HFFc6 (cell line): ENCODE measurements at regions not wholly inside any gene's neighbourhood (a gene's known extent, or its start where the extent isn't known, plus 50 kb on each side); places are given as distances from the start of the nearest gene placed in this dataset.

ENCODE experiments used
- DNase-seq: peaks from one replicate; pipeline ENCODE4 v3.0.0-alpha.2; 2018
- H3K27ac Mint-ChIP-seq: 2 replicates; pipeline ENCODE4 v1.8.0; 2020; ENCODE audit warnings: mild to moderate bottlenecking, mixed read lengths
- H3K27me3 Mint-ChIP-seq: 2 replicates; pipeline ENCODE4 v1.8.0; 2021; ENCODE audit warnings: mild to moderate bottlenecking, moderate library complexity, mixed read lengths; ENCODE audit not compliant: insufficient read depth
- H3K36me3 Mint-ChIP-seq: 2 replicates; pipeline ENCODE4 v1.8.0; 2021; ENCODE audit warnings: low read depth, mixed read lengths
- H3K4me1 Mint-ChIP-seq: 2 replicates; pipeline ENCODE4 v1.8.0; 2020; ENCODE audit warnings: low read depth, mixed read lengths
- H3K4me3 Mint-ChIP-seq: 2 replicates; pipeline ENCODE4 v1.8.0; 2020; ENCODE audit warnings: mild to moderate bottlenecking, moderate library complexity, mixed read lengths
- H3K9me3 Mint-ChIP-seq: 2 replicates; pipeline ENCODE4 v1.8.0; 2020; ENCODE audit warnings: mild to moderate bottlenecking, mixed read lengths
- CTCF ChIP-seq: fragments of 200-600 bp; sonication (generic); IDR thresholded peaks from 2 replicates; pipeline ENCODE4 v1.5.0; 2021; ENCODE audit warnings: antibody characterized with exemption, mild to moderate bottlenecking

GRCh38 chr9:27929841-27930240, 356.6 kb upstream of the C9orf72 start:
- no peak overlapping the region for H3K4me3 Mint-ChIP-seq
- no peaks in the 10 kb centered on the region for H3K4me1 Mint-ChIP-seq
- DNase-seq: no peak
- H3K27me3 Mint-ChIP-seq: no peaks in the 10 kb centered on the region
- peaks cover 15% of the 10 kb centered on the region for H3K9me3 Mint-ChIP-seq
- H3K27ac Mint-ChIP-seq: no peak overlapping the region
- no peak for TF ChIP-seq CTCF
- no peaks in the 10 kb centered on the region for H3K36me3 Mint-ChIP-seq

GRCh38 chr9:27933210-27934025, 360.1 kb upstream of the C9orf72 start:
- H3K27me3 Mint-ChIP-seq: no peaks in the 10 kb centered on the region
- no peak overlapping the region for H3K4me3 Mint-ChIP-seq
- H3K27ac Mint-ChIP-seq: no peak overlapping the region
- TF ChIP-seq CTCF: no peak
- H3K9me3 Mint-ChIP-seq: peaks cover 19% of the 10 kb centered on the region
- H3K4me1 Mint-ChIP-seq: no peaks in the 10 kb centered on the region
- DNase-seq: no peak
- H3K36me3 Mint-ChIP-seq: no peaks in the 10 kb centered on the region

GRCh38 chr9:27934471-27934870, 361.2 kb upstream of the C9orf72 start:
- Mint-ChIP-seq H3K4me1 (no peaks in the 10 kb centered on the region), H3K36me3 (no peaks in the 10 kb centered on the region), H3K27ac (no peak overlapping the region), H3K9me3 (peaks cover 23% of the 10 kb centered on the region), H3K27me3 (no peaks in the 10 kb centered on the region), H3K4me3 (no peak overlapping the region)
- TF ChIP-seq CTCF: no peak
- DNase-seq: no peak

GRCh38 chr9:27939186-27939585, 365.9 kb upstream of the C9orf72 start:
- no peak for DNase-seq
- no peaks in the 10 kb centered on the region for H3K36me3 Mint-ChIP-seq
- H3K9me3 Mint-ChIP-seq: peaks cover 29% of the 10 kb centered on the region
- H3K27ac Mint-ChIP-seq: no peak overlapping the region
- no peak for TF ChIP-seq CTCF
- H3K27me3 Mint-ChIP-seq: no peaks in the 10 kb centered on the region
- no peaks in the 10 kb centered on the region for H3K4me1 Mint-ChIP-seq
- no peak overlapping the region for H3K4me3 Mint-ChIP-seq

- no peak for DNase-seq
- H3K4me1 Mint-ChIP-seq: no peaks in the 10 kb centered on the region
- H3K4me3 Mint-ChIP-seq: no peak overlapping the region
- no peak overlapping the region for H3K27ac Mint-ChIP-seq
- H3K9me3 Mint-ChIP-seq: peaks cover 20% of the 10 kb centered on the region
- no peaks in the 10 kb centered on the region for H3K36me3 Mint-ChIP-seq
- H3K27me3 Mint-ChIP-seq: no peaks in the 10 kb centered on the region
- no peak for TF ChIP-seq CTCF
These were observed 367.3 kb upstream of the C9orf72 start for GRCh38 chr9:27940535-27940934.
